NB4 (cell line): ENCODE measurements at regions not wholly inside any gene's neighbourhood (a gene's known extent, or its start where the extent isn't known, plus 50 kb on each side); places are given as distances from the start of the nearest gene placed in this dataset.

Experiments
- MYC ChIP-seq: IDR thresholded peaks from 2 replicates; pipeline ENCODE4 v1.6.1; 2011; ENCODE audit warnings: low read depth, low read length
- POLR2A ChIP-seq: IDR thresholded peaks from 2 replicates; pipeline ENCODE4 v1.6.1; 2011; ENCODE audit warnings: mild to moderate bottlenecking; ENCODE audit not compliant: insufficient read length; ENCODE audit errors: extremely low read depth
- TF ChIP-seq, protein P1 (sequence below): IDR thresholded peaks from one replicate; pipeline ENCODE4 v1.5.1; 2012; ENCODE audit warnings: low read depth, low read length
- TF ChIP-seq, protein P2 (sequence below): IDR thresholded peaks from 2 replicates; pipeline ENCODE4 v1.6.1; 2011; ENCODE audit warnings: low read depth, low read length

DNA sequence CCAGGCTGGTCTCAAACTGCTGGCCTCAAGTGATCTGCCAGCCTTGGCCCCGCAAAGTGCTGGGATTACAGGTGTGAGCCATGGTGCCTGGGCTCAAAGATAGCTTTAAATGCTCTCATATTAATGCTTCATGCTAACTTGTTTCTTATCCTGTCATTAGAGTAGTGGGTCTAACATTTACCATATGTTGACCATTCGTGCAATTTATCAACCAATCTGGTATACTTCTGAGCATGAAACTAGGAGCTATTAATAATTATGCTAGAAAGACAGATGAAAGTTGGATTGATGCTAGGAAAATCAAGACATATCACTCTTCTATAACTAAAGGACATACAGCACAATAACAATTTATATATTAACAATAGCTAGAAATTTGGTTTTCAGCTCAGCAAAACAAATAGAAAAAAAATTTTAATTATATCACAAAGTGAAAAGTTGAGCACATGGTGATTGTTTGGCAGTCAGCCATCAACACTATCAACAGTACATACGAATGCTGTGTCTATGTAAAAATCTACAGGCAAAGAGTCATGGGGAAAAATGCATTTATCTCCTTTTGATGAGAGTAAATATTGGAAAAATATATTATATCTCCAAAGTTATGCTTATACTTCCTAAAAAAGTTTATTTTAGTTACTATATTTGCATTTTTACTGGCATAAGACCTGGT is 112.1 kb upstream of the ABCB5 start:
- no peak for TF ChIP-seq POLR2A
- TF ChIP-seq, protein P1, sequence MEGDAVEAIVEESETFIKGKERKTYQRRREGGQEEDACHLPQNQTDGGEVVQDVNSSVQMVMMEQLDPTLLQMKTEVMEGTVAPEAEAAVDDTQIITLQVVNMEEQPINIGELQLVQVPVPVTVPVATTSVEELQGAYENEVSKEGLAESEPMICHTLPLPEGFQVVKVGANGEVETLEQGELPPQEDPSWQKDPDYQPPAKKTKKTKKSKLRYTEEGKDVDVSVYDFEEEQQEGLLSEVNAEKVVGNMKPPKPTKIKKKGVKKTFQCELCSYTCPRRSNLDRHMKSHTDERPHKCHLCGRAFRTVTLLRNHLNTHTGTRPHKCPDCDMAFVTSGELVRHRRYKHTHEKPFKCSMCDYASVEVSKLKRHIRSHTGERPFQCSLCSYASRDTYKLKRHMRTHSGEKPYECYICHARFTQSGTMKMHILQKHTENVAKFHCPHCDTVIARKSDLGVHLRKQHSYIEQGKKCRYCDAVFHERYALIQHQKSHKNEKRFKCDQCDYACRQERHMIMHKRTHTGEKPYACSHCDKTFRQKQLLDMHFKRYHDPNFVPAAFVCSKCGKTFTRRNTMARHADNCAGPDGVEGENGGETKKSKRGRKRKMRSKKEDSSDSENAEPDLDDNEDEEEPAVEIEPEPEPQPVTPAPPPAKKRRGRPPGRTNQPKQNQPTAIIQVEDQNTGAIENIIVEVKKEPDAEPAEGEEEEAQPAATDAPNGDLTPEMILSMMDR = no peak
- no peak for TF ChIP-seq MYC
- TF ChIP-seq, protein P2, sequence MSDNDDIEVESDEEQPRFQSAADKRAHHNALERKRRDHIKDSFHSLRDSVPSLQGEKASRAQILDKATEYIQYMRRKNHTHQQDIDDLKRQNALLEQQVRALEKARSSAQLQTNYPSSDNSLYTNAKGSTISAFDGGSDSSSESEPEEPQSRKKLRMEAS = no peak
